ENCODE measurements at regions not wholly inside any gene's neighbourhood (a gene's known extent, or its start where the extent isn't known, plus 50 kb on each side); places are given as distances from the start of the nearest gene placed in this dataset.

DNA sequence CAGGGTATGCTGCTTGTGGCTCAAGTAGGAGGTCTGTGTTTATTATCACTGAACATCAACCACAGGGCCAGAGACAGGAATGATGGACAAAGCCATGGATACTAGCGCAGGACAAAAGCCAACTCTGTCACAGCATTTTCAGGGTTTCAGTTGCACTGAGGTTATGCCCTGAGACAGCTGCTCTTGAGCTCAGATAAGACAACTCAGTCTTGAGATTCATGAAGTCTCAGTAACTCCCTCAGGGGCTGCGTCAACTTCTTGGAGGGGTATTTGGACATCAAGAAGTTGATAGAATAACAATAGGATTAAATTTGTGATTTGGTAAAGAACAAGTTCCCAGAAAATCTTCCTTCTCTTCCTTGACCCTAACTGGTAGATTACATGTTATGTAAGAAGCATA lies 287.0 kb upstream of the SLC14A2 start:
- TF ChIP-seq, protein P1, sequence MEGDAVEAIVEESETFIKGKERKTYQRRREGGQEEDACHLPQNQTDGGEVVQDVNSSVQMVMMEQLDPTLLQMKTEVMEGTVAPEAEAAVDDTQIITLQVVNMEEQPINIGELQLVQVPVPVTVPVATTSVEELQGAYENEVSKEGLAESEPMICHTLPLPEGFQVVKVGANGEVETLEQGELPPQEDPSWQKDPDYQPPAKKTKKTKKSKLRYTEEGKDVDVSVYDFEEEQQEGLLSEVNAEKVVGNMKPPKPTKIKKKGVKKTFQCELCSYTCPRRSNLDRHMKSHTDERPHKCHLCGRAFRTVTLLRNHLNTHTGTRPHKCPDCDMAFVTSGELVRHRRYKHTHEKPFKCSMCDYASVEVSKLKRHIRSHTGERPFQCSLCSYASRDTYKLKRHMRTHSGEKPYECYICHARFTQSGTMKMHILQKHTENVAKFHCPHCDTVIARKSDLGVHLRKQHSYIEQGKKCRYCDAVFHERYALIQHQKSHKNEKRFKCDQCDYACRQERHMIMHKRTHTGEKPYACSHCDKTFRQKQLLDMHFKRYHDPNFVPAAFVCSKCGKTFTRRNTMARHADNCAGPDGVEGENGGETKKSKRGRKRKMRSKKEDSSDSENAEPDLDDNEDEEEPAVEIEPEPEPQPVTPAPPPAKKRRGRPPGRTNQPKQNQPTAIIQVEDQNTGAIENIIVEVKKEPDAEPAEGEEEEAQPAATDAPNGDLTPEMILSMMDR (optimal IDR thresholded peaks at IDR 0.05 in 1 of 3, IDR thresholded peaks at IDR 0.05 in 1 of 3, conservative IDR thresholded peaks at IDR 0.05 in 1 of 3; ENCODE audit: extremely low read depth in 1 of 3, insufficient read depth in 2 of 3, low read length in 3 of 3), result no peak
- no peak for TF ChIP-seq EZH2 (IDR thresholded peaks at IDR 0.05; ENCODE audit: low read length)
